ENCODE measurements at regions not wholly inside any gene's neighbourhood (a gene's known extent, or its start where the extent isn't known, plus 50 kb on each side); places are given as distances from the start of the nearest gene placed in this dataset.

DNA sequence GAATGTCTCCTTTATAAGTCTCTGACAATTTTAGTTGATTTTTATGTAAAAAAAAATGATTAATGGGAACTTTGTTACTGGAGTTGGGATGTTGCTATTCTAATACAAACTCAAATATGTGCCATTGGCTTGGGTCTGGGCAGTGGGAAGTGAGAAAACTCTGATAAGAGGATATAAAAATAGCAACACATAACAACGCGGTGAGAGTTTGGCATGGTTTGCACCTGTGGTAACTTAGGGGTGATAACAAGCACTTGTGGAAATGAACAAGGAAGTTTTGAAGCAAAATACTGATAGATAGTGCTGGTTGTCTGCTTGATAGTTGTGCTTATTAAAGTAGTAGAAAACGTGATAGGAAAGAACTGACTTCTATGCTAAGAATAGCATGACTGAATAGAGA lies 743.3 kb upstream of the AGA start:
- TF ChIP-seq, protein P1, sequence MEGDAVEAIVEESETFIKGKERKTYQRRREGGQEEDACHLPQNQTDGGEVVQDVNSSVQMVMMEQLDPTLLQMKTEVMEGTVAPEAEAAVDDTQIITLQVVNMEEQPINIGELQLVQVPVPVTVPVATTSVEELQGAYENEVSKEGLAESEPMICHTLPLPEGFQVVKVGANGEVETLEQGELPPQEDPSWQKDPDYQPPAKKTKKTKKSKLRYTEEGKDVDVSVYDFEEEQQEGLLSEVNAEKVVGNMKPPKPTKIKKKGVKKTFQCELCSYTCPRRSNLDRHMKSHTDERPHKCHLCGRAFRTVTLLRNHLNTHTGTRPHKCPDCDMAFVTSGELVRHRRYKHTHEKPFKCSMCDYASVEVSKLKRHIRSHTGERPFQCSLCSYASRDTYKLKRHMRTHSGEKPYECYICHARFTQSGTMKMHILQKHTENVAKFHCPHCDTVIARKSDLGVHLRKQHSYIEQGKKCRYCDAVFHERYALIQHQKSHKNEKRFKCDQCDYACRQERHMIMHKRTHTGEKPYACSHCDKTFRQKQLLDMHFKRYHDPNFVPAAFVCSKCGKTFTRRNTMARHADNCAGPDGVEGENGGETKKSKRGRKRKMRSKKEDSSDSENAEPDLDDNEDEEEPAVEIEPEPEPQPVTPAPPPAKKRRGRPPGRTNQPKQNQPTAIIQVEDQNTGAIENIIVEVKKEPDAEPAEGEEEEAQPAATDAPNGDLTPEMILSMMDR (IDR thresholded peaks at IDR 0.05; ENCODE audit: low read length): no peak
- no peak for TF ChIP-seq EZH2phosphoT487 (IDR thresholded peaks at IDR 0.05; ENCODE audit: low read length)

Measured in MM.1S (cell line).